GM12873 (cell line): ENCODE measurements at regions not wholly inside any gene's neighbourhood (a gene's known extent, or its start where the extent isn't known, plus 50 kb on each side); places are given as distances from the start of the nearest gene placed in this dataset.

Experiments
- CTCF ChIP-seq: IDR thresholded peaks from 2 replicates; pipeline ENCODE4 v1.5.1; 2012; ENCODE audit warnings: low read depth, mild to moderate bottlenecking, moderate library complexity, low read length, control low read depth; ENCODE audit not compliant: insufficient read depth; ENCODE audit errors: missing control alignments

GRCh38 chr9:30771760-30772159 is 1612.7 kb upstream of the ACO1 start:
- TF ChIP-seq CTCF: no peak

GRCh38 chr9:30773427-30773826 is 1611.0 kb upstream of the ACO1 start:
- no peak for TF ChIP-seq CTCF

GRCh38 chr9:30774326-30774725 is 1610.1 kb upstream of the ACO1 start:
- no peak for TF ChIP-seq CTCF

GRCh38 chr9:30775236-30775635 is 1609.2 kb upstream of the ACO1 start:
- TF ChIP-seq CTCF: no peak

- TF ChIP-seq CTCF: no peak
Measured at GRCh38 chr9:30796764-30797163, 1587.7 kb upstream of the ACO1 start.

- TF ChIP-seq CTCF: no peak
Measured at GRCh38 chr9:30799527-30800101, 1584.8 kb upstream of the ACO1 start.

GRCh38 chr9:30800421-30800820 is 1584.0 kb upstream of the ACO1 start:
- TF ChIP-seq CTCF: no peak
